HG02852 (cell line): ENCODE measurements at regions not wholly inside any gene's neighbourhood (a gene's known extent, or its start where the extent isn't known, plus 50 kb on each side); places are given as distances from the start of the nearest gene placed in this dataset.

ENCODE experiments used
- ATAC-seq: cut with Tn5 transposase; IDR thresholded peaks from one replicate; pipeline ENCODE4 v1.9.1; 2021; ENCODE audit warnings: mild to moderate bottlenecking, moderate library complexity; ENCODE audit not compliant: unreplicated experiment

DNA sequence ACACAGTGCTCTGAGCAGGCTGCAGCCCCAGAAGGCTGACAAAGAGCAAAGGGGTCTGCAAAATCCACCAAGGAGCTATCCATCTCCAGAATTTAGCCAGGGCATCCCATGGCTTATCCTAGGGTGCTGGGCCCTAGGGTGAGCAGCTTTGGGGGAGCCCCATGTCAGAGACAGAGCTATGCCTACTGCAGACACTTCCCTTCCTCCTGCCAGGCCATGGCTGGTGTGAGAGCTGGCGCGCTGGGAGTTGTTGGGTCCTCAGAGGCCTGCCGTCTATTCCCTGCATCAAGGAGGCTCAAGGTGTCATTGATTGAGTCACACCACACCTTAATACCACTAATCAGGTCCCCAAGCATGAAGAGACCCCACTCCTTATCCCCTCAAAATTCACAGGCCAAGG, 85.3 kb upstream of the TP53I11 start:
- ATAC-seq: no peak

DNA sequence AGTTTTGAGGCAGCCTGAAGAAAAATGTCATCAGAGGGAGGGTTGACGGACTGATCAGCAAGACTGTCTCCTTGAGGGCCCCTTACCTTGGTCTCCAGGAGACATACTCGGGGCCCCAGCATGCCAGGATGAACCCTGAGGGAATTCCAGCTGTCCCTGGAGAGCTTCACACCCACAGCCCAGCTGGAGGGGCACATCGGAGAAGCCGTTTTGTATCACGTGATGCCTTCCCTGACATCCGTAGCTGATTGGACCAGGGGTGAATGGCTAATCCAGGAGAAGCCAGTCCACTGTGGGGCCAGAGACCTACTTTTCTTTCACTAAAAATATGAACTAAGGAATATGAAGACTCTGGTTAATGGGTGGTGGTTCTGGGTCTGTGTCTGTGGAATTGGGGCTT, 86.0 kb upstream of the TP53I11 start:
- no peak for ATAC-seq

DNA sequence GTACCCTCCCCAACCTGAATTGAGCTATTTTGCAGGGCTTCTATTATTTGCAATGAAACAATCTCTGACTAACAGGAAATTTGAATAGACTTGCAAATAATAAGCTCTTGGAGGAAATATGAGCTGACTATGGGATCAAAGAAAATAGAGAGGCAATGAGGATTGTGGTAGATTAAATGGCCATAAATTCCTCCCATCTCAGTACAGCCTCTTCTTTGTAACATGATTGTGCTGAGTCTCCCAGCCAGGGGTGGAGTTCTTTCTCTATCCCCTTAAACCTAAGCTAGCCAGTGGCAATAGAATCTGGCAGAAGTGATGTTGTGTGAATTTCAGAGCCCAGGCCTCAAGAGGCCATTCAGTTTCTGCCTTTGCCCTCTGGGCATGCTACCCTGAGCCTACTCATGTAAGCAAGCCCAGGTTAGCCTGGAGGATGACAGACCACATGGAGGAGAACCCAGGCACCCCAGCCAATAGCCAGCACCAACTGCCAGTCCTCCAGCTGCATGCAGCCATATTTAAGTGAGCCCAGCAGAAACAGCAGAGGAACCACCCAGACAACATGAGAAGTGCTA, 86.8 kb upstream of the TP53I11 start:
- ATAC-seq: no peak

DNA sequence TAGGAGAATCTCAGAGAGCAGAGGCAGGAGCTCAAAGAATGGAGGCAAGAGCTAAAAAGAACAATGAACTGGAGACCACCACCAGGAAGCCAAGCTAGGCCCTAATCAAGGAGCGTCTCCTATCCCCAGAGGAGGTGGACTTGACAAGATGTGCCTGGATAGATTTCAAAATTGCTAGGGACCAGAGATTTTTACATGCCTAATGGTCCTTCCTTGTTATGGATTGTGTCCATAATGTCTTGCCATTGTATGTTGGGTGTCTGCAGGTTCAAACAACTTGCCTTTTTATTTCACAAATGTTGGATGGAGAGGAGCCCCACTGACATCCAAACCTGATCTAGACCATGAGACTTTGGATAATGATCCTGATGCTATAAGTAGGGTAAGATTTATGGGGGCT, 88.2 kb upstream of the TP53I11 start:
- ATAC-seq: no peak

DNA sequence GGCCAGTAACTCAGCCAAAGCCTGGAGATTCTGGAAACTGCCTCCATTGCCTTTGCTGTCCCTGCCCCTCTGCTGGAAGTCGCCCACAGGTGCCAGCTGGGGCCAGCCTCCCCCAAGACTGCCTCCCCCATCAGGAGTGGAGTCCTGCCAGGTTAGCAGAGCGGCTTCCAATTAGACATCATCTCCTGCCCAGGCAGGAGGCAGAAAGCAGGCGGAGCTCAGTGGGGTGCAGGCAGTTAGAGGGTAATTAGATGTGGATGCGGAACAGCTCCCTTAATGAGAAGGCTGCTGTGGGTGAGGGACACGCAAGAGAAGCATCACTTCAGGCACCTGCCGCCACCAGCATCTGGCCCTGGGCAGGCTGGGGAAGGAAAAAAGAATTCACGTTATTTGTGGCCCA, 90.9 kb upstream of the TP53I11 start:
- ATAC-seq: no peak

DNA sequence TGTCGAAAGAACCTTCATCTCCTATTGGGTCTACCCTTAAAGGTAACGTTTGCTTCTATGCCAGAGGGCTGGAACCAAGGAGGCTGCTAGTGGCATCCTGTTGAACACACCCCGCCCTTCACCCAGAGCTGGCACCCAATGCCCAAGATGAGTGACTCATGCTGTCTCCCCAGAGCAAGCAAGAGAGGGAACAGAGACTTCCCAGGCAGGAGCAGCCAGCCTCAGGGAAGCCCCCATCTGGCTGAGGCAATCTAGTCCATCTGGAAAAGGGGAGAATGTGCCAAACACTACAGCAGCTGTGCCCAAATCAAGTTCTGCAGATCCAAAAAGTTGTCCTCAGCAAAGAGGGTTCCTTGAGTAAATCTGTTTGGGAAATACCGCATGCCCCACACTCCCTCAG, 91.9 kb upstream of the TP53I11 start:
- ATAC-seq: no peak

DNA sequence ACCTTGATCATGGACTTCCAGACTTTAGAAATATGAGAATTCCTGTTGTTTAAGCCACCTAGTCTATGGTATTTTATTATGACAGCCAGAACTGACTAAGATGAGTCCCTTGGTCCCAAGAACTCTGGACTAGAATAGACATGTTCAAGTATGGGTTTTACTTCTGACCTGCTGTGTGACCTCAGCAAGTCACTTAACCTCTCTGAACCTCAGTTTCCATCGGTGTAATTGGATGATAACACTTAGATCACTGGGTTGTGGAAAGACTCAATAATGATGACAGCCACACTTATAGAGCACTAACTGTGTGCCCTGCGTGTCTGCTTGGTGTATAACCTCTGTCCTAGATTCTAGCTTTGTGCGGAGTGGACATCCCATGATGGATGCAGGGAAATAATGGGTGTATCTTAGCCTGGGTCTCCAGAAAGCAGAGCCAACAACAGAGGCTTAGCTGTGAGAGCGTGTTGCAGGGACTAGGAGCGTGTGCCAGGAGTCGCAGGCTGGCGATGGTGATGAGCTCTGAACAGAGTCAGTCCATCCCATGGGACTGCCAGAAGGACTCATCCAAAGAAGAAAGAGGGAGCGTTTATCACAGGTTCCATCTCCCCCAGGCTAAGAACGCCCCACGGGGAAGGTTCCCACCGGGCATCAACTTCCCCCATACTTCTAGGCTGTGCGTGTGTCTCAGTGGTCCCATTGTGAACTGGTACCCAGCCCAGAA, 93.2 kb upstream of the TP53I11 start:
- ATAC-seq: no peak

DNA sequence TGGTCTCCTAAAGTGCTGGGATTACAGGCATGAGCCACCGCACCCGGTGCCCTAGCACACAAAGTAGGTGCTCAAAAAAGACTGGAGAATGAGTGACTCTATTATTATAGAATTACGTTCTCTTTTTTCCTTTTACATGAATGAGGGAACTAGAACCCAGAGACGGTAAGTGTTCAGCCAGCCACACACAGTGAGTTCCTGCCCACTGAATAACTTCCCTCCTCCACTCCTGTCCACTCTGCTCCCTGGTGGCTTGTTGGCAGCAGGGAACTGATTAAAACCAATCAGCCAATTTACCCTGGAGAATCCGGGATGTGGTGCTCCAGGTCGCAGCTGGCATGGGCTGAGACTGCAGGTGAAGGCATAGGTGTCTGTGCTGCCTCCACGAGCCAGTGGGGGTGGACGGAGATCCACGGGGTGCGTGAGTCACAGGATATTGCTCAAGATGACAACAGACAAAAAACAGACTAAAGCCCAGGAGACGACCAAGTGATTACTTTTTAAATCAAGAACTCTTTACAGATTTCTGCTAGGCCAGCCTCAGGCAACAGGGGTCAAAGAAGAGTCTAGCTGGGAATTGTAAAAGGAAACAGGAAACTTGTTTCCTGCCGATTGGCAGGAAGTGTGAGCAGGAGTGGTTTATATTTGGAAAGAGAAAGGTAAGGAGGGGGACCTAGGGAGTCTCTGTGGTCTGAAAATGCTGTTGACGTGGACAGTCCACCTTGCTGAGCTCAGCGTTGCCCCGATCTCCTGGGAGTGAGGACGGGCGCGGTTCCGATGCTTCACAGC, 95.2 kb upstream of the TP53I11 start:
- no peak for ATAC-seq

DNA sequence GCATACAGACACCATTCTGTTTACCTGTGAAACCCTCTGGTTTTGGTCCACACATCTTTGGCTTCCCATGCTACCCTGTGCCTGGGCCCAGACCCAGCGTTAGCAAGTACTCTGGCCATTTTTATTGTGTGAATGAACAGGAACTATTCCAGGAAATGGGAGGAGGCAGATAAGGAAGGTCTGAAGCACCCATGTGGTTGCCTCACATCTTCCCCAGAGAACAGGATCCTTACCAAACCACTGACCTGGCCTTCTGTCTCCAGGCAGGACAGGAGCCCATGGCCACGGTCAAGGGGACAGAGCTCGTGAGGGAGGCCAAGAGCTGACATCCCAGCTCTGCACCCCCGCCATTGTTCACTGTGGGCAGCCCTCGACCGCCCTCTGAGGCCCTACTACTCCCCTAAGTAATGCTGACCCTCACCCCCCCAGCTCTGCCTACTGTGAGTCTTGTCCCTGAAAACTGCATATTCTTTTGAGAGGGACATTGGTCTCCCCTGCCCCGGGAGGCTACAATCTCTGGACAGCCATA, 97.7 kb upstream of the TP53I11 start:
- ATAC-seq: no peak

DNA sequence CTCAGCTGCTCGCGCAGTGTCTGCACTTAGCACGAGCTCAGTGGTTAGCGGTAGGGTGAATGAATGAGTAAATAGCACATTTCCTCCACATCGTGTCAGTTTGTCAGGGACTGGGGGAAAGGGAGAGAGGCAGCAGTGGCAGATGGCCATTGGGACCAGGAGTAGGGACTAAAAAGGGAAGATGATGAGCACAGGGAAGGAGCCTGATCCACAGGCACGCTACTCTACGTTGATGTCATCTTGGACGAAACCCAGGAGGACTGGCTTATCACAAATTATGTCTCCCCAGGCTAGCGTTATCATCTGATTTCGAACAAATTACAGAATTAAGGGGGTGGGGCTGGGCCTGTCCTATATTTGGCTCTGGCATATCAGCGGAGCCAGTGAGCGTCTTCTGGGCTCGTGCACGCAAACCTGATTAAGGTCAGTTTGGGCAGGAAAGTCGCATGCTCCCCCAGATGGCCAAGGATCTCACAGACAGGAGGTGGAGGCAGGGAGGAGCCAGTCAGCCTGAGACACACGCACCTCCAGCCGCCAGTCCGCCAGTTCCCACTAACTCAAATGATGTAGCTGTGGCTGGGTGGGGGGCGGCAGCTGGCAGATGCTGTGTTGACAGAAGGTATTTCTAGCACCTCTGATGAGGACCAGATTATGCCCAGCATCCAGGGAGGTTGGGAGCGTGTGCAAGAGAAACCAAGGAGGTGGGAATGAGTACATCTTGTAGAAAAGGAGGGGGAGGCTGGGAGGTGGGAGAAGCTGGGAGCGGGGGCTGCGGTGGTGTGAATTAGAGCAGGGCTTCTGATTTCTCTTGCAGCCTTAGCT, 97.4 kb upstream of the PRDM11 start:
- no peak for ATAC-seq

DNA sequence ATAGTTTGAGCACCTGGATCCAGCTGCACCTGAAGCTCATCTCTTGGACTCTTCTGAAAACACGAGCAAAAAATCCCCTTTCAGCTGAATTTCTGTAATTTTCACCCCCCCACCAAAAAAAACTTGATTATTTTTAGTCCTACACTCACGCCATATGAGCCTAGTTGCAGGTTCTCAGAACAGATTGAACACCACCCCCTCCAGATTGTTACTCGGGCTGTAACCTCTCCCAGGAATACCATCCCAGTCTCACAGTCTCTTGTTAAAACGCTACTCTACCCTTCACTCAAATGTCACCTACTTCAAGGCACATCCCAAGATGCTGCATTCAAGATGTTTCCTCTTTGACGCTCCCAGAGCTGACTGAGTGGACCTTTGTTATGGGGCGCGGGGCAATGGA, 96.3 kb upstream of the PRDM11 start:
- no peak for ATAC-seq

DNA sequence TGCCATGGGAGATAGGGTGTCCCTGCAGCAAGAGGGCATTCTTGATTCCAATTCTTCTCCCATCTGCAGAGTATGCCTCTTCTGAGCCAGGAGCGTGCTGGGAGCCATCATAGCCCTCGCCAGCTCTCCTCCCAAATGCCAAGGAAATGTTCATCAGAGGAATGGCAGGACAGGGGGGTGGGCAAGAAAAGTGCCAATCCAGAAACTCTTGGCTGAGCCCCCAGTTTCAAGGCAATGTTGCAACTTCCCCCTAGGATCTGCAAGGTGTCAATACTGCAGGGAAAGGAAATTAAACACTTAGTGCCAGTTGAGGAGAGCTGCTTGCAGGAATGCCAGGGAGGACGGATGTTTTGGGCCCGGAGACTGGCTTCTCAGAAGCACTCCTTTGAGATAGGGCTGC, 94.8 kb upstream of the PRDM11 start:
- ATAC-seq: no peak

DNA sequence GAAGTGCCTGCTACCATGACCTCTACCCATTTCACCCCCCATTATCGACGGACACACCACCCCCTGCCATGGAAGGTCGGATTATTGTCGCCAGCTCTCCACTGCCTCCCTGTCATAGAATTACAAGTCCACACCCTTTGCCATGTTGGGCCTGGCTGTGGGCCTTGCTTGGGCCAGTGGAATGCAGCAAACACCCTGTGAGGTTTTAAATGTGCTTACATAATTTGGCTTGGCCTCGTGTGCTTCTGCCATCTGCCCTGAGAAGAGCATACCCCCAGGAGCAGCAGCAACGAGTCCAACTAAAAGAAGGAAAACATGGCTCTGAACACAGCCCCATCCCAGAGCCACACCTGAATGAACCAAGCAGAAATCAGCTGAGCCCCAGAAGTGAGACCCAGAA, 94.1 kb upstream of the PRDM11 start:
- no peak for ATAC-seq

DNA sequence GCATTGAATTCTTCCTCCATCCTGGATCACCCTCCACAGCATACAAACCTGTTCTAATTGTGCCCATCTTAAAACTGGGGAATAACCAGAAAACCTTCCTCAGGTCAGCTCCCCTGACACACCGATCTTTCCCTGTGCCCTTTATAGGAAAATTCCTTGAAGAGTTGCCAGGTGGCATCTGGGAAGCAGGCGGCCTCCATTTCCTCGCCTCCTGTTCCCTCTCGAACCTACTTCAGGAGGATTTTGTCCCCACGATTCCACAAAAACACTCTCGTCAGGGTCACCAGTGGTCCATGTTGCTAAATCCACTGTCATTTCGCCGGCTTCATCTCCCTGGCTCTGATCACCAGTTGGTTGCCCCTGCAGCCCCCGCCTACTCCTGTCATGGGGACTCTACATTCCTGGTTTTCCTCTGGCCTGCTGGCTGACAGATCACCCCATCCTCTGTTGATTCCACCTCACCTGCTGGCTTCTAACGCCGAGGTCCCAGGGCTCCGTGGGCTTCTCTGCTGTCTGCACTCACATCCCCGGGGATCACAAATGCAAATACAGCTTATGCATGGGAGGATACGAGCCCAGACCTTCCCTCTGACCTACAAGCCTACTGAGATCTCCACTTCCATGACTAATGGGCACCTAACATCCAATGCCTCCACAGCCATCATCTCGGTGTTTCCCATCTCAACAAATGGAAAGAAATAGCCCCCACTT, 92.5 kb upstream of the PRDM11 start:
- no peak for ATAC-seq

DNA sequence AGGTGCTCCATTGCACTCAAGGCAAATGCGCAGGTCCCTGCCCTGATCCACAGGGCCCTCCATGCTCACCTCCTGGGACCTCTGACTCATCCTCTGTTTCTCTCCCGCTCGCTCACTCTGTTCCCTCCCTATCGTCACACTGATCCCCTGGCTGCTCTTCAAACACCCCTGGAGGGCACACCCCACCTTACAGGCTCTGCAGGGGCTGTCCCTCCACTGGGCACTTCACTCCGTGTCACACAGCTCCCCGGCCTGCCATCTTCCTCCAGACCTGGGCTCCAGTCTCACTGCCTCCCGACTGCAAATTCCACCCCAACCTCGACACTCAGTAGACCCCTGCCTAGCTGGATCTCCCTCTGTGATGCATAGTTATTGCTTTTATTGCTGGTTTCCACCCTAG, 91.5 kb upstream of the PRDM11 start:
- ATAC-seq: no peak

DNA sequence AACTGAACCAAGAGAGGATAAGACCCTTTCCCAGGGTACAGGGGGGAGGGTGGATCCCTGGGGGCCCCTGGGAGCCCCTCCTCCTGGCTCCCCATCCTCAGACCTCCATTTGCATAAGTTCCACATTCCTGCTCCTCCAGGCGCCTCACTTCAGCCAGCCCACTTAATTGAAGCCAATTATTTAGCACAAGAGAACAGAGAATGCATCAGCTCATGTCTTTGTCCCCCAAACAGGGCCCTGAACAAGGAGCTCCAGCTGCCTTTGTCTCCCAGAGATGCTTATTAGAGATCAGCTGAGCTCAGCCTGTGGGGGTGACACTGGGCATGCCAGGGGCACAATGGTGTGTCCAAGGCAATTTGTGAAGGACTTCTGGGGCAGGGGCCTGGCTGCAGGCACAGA, 89.9 kb upstream of the PRDM11 start:
- no peak for ATAC-seq

DNA sequence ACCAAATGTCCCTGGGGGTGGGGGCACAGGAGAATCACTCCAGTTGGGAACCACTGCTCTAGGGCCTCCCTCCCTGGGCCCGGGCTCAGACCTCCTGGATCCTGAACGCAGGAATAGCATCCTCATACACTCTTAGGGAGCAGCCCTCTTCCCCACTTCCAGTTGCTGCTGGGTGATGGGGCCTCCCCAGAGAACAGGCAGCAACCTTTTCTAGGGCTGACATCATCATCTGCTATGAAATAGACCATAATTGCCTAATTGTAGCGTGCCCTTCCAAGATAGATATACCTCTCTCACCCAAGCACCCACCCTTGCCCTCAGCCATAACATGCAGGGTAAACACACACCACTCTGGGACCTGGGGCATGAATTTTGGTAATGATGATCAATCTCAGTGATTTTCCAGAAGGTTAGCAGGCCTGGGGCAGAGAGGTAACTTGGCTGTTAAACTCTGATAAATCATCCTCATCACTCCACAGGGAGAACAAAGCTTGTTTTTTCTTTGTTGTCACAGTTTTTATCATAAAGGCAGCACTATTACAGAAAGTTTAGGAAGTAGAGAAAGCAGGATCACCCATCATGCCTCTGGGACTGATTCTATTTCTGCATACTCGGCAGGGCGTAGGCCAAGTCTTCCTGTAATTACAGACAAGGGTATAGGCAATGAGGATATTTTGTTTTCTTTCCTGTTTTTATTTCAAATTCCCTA, 88.3 kb upstream of the PRDM11 start:
- ATAC-seq: no peak

DNA sequence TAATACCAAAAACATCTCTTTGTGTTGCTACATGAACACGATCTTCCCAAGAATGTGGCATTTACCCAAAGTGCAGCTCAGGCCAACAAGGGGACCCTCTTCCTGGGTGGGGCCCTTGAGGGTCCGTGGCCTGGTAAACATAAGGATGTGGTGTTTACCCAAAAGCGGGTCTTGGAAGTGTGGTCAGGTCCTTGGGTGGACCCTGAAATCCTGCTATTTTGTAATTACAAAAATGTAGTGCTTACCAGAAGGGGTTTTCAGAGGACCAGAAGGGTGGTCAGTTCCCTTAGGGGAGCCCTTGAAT, 87.8 kb upstream of the PRDM11 start:
- no peak for ATAC-seq

DNA sequence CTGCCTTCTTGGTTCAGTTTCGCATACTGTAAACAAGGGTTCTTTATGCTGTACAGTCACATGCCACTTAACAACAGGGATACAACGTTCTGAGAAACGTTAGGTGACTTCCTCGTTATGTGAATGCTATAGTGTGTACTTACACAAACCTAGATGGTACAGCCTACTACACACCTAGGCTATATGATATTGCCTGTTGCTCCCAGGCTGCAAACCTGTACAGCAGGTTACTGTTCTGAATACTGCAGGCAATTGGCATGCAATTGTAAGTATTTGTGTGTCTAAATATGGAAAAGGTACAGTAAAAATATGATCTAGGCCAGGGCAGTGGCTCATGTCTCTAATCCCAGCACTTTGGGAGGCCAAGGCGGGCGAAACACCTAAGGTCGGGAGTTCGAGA, 85.7 kb upstream of the PRDM11 start:
- ATAC-seq: no peak

DNA sequence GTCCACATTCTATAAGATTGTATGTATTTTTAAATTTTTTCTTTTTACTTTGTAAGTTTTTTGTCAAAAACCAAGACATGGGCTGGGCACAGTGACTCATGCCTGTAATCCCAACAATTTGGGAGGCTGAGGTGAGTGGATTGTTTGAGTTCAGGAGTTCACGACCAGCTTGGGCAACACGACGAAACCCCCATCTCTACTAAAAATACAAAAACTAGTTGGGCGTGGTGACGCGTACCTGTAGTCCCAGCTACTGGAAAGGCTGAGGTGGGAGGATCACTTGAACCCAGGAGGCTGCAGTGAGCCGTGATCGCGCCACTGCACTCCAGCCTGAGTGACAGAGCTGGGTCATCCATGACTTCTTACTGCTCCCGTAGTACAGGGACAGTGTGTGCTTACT, 84.8 kb upstream of the PRDM11 start:
- ATAC-seq: no peak
